Ovary (tissue), 7 donors: ENCODE measurements at regions not wholly inside any gene's neighbourhood (a gene's known extent, or its start where the extent isn't known, plus 50 kb on each side); places are given as distances from the start of the nearest gene placed in this dataset.

Experiments
- DNase-seq, 5 donors: peaks; one replicate each; pipeline ENCODE4 v3.0.0-alpha.2; 2019 to 2020
- H3K27ac ChIP-seq, 2 donors: fragments of 200-600 bp; one replicate each; pipeline versions ENCODE4 v1.5.1 to v1.8.0; 2019 to 2022
- H3K27me3 ChIP-seq: fragments of 200-600 bp; one replicate; pipeline ENCODE4 v1.8.0; 2022
- H3K36me3 ChIP-seq: fragments of 200-600 bp; sonication (generic); one replicate; pipeline ENCODE4 v1.5.1; 2019
- H3K4me1 ChIP-seq: one replicate; pipeline ENCODE4 v1.8.1; 2013; ENCODE audit warnings: mild to moderate bottlenecking, moderate library complexity; ENCODE audit not compliant: insufficient read depth
- H3K4me3 ChIP-seq: fragments of 200-600 bp; sonication (generic); one replicate; pipeline ENCODE4 v1.5.1; 2017
- H3K9me3 ChIP-seq, 2 donors: fragments of 200-600 bp in 1 of 2; sonication (generic) in 1 of 2; one replicate each; pipeline versions ENCODE4 v1.5.1 to v1.8.1; 2013 to 2019; ENCODE audit warnings: mild to moderate bottlenecking in 1 of 2, moderate library complexity in 1 of 2
- EP300 ChIP-seq: sonication (generic); formaldehyde crosslinking; IDR thresholded peaks from one replicate; pipeline ENCODE4 v1.6.1; 2017; ENCODE audit warnings: antibody characterized with exemption
- POLR2A ChIP-seq: fragments of 450-650 bp; IDR thresholded peaks from one replicate; pipeline ENCODE4 v1.6.1; 2017; ENCODE audit warnings: antibody characterized with exemption, mild to moderate bottlenecking, moderate library complexity
- WGBS, 3 donors: extraction: QIAGEN DNeasy Blood & Tissue Kit in 1 of 3; methylation state at CpG; one replicate each; pipeline versions ENCODE4 v1.1.5 to v1.1.7; 2013 to 2017; 5-methylcytosine and 5-hydroxymethylcytosine counted together
- intact Hi-C, 4 donors: fragments of 100-400 bp; cut with DNase I; formaldehyde crosslinking; loops; one replicate each; pipeline versions ENCODE4 v1.11.0 to v1.15.1; 2022 to 2023
- TF ChIP-seq, protein P1 (sequence below), 3 donors: fragments of 450-650 bp in 2 of 3; fragments of 200-600 bp in 1 of 3; IDR thresholded peaks; one replicate each; pipeline versions ENCODE4 v1.5.1 to v1.8.0; 2016 to 2022; ENCODE audit warnings: antibody characterized with exemption in 3 of 3, mild to moderate bottlenecking in 1 of 3
- donor health status: DM: no; HTN: no; CAD: no; lungs with moderate emphysema.
- donor health status: DM: no; HTN: no; CAD: no.
- donor health status: Bipolar disorder and iron deficiency.
- donor health status: DM: no; HTN: no; CAD: no.
- donor health status: DM: yes; HTN: yes; CAD: no.

- H3K27ac ChIP-seq = no peak overlapping the region
- no peak for DNase-seq
- no peaks in the 10 kb centered on the region for H3K4me1 ChIP-seq
- H3K27me3 ChIP-seq = no peaks in the 10 kb centered on the region
- WGBS, 3 donors = 61 to 76% (median 62%) methylated on average over 3 of the region's 3 CpGs
- intact Hi-C loops = no loop called here
- no peaks in the 10 kb centered on the region for H3K36me3 ChIP-seq
- H3K9me3 ChIP-seq = no peaks in the 10 kb centered on the region
- no peak overlapping the region for H3K4me3 ChIP-seq
- TF ChIP-seq, protein P1, sequence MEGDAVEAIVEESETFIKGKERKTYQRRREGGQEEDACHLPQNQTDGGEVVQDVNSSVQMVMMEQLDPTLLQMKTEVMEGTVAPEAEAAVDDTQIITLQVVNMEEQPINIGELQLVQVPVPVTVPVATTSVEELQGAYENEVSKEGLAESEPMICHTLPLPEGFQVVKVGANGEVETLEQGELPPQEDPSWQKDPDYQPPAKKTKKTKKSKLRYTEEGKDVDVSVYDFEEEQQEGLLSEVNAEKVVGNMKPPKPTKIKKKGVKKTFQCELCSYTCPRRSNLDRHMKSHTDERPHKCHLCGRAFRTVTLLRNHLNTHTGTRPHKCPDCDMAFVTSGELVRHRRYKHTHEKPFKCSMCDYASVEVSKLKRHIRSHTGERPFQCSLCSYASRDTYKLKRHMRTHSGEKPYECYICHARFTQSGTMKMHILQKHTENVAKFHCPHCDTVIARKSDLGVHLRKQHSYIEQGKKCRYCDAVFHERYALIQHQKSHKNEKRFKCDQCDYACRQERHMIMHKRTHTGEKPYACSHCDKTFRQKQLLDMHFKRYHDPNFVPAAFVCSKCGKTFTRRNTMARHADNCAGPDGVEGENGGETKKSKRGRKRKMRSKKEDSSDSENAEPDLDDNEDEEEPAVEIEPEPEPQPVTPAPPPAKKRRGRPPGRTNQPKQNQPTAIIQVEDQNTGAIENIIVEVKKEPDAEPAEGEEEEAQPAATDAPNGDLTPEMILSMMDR (IDR thresholded peaks at IDR 0.05) = no peak
- TF ChIP-seq POLR2A (no peak), EP300 (no peak)
Observed at GRCh38 chr3:148034353-148034752, 625.2 kb downstream of the ZIC1 start.

GRCh38 chr3:148036331-148036876 is 627.2 kb downstream of the ZIC1 start:
- H3K4me1 ChIP-seq = no peaks in the 10 kb centered on the region
- H3K27ac ChIP-seq = no peak overlapping the region
- intact Hi-C loops = no loop called here
- 49 to 52% (median 50%) methylated on average over 5 of the region's 5 CpGs for WGBS, 3 donors
- no peaks in the 10 kb centered on the region for H3K27me3 ChIP-seq
- no peak overlapping the region for H3K4me3 ChIP-seq
- TF ChIP-seq POLR2A (no peak), EP300 (no peak)
- TF ChIP-seq, protein P1 (IDR thresholded peaks at IDR 0.05) = no peak
- no peaks in the 10 kb centered on the region for H3K36me3 ChIP-seq
- H3K9me3 ChIP-seq = no peaks in the 10 kb centered on the region
- no peak for DNase-seq

- TF ChIP-seq, protein P1 (IDR thresholded peaks at IDR 0.05) = no peak
- no peak for TF ChIP-seq POLR2A
- no peak for TF ChIP-seq EP300
- no peak for DNase-seq
- Histone ChIP-seq H3K4me3 (no peak overlapping the region), H3K27me3 (no peaks in the 10 kb centered on the region), H3K27ac (no peak overlapping the region), H3K9me3 (no peaks in the 10 kb centered on the region), H3K4me1 (no peaks in the 10 kb centered on the region), H3K36me3 (no peaks in the 10 kb centered on the region)
- 33 to 67% (median 41%) methylated on average over 6 of the region's 6 CpGs for WGBS, 3 donors
- intact Hi-C loops = no loop called here
Observed at GRCh38 chr3:148042663-148043445, 633.7 kb downstream of the ZIC1 start.

DNA sequence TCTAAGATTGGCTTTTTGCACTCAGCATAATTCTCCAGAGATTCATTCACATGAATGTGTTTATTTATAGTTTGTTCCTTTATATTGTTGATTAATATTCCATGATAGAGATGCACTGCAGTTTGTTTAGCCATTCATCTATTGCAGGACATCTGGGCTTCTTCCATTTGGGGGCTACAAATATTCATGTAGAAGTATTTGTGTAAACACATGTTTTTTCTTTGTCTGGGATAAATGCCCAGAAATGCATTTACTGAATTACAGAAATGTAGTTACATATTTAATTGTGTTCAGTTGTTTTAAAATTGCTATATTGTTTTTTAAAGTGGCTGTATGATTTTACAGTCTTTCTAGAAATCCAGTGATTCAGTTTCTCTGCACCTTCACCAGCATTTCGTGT is 635.0 kb downstream of the ZIC1 start:
- TF ChIP-seq, protein P1 (IDR thresholded peaks at IDR 0.05) = no peak
- TF ChIP-seq POLR2A = no peak
- TF ChIP-seq EP300 = no peak
- Histone ChIP-seq H3K4me1 (no peaks in the 10 kb centered on the region), H3K27ac (no peak overlapping the region), H3K27me3 (no peaks in the 10 kb centered on the region), H3K36me3 (no peaks in the 10 kb centered on the region), H3K4me3 (no peak overlapping the region), H3K9me3 (no peaks in the 10 kb centered on the region)
- no peak for DNase-seq
- intact Hi-C loops = no loop called here
- 67 to 80% (median 74%) methylated on average over 1 of the region's 1 CpG for WGBS, 3 donors
